Neural progenitor cell (in vitro differentiated cells): ENCODE measurements at regions not wholly inside any gene's neighbourhood (a gene's known extent, or its start where the extent isn't known, plus 50 kb on each side); places are given as distances from the start of the nearest gene placed in this dataset.
A peak's percentile ranks its signal among the peaks of the same experiment; 100 is the strongest.

ENCODE experiments used
- DNase-seq: peaks from one replicate; pipeline ENCODE4 v3.0.0-alpha.2; 2016; ENCODE audit warnings: low spot score
- H2AFZ ChIP-seq: fragments of 200-600 bp; sonication (generic); replicated peaks from 2 replicates; pipeline ENCODE4 v1.6.1; 2016; ENCODE audit warnings: antibody characterized with exemption
- H3F3A ChIP-seq: fragments of 200-600 bp; sonication (generic); 2 replicates; pipeline ENCODE4 v1.6.1; 2016; ENCODE audit warnings: antibody characterized with exemption, low read depth
- H3K27ac ChIP-seq: fragments of 200-600 bp; sonication (generic); 2 replicates; pipeline ENCODE4 v1.5.1; 2016; ENCODE audit warnings: mild to moderate bottlenecking
- H3K27me3 ChIP-seq: fragments of 200-600 bp; sonication (generic); 2 replicates; pipeline ENCODE4 v1.6.1; 2016; ENCODE audit warnings: mild to moderate bottlenecking, moderate library complexity
- H3K36me3 ChIP-seq: fragments of 200-600 bp; sonication (generic); 2 replicates; pipeline ENCODE4 v1.5.1; 2016
- H3K4me1 ChIP-seq: fragments of 200-600 bp; sonication (generic); 2 replicates; pipeline ENCODE4 v1.6.1; 2016; ENCODE audit warnings: mixed run types
- H3K4me2 ChIP-seq: fragments of 200-600 bp; sonication (generic); 2 replicates; pipeline ENCODE4 v1.6.1; 2016
- H3K4me3 ChIP-seq: fragments of 200-600 bp; sonication (generic); 2 replicates; pipeline ENCODE4 v1.5.1; 2016
- H3K79me2 ChIP-seq: fragments of 200-600 bp; sonication (generic); 2 replicates; pipeline ENCODE4 v1.6.1; 2016; ENCODE audit warnings: low read depth
- H3K9ac ChIP-seq: fragments of 200-600 bp; sonication (generic); 2 replicates; pipeline ENCODE4 v1.6.1; 2016
- H3K9me3 ChIP-seq: fragments of 200-600 bp; sonication (generic); 2 replicates; pipeline ENCODE4 v1.5.1; 2016; ENCODE audit warnings: low read depth
- H4K20me1 ChIP-seq: fragments of 200-600 bp; sonication (generic); 2 replicates; pipeline ENCODE4 v1.6.1; 2016; ENCODE audit warnings: low read depth
- H3K27ac Mint-ChIP-seq: 3 replicates; pipeline ENCODE4 v1.8.0; 2021; ENCODE audit warnings: mixed read lengths
- H3K27me3 Mint-ChIP-seq: 2 replicates; pipeline ENCODE4 v1.8.0; 2022; ENCODE audit warnings: low read depth, mild to moderate bottlenecking, inconsistent platforms, moderate library complexity, mixed read lengths; ENCODE audit not compliant: insufficient read depth
- H3K36me3 Mint-ChIP-seq: 3 replicates; pipeline ENCODE4 v1.8.0; 2021; ENCODE audit warnings: mixed read lengths
- H3K4me1 Mint-ChIP-seq: 3 replicates; pipeline ENCODE4 v1.8.0; 2021; ENCODE audit warnings: mixed read lengths
- H3K4me3 Mint-ChIP-seq: 3 replicates; pipeline ENCODE4 v1.8.0; 2021; ENCODE audit warnings: mild to moderate bottlenecking, moderate library complexity, mixed read lengths
- H3K9me3 Mint-ChIP-seq: 3 replicates; pipeline ENCODE4 v1.8.0; 2020; ENCODE audit warnings: mixed read lengths
- EZH2 ChIP-seq: fragments of 200-600 bp; sonication (generic); IDR thresholded peaks from 2 replicates; pipeline ENCODE4 v1.6.1; 2017; ENCODE audit warnings: antibody characterized with exemption, mild to moderate bottlenecking, moderate library complexity
- EZH2phosphoT487 ChIP-seq: fragments of 200-600 bp; sonication (generic); IDR thresholded peaks from 2 replicates; pipeline ENCODE4 v1.6.1; 2017; ENCODE audit warnings: antibody characterized with exemption
- TF ChIP-seq, protein P1 (sequence below): fragments of 200-600 bp; sonication (generic); IDR thresholded peaks from 2 replicates; pipeline ENCODE4 v1.5.1; 2017; ENCODE audit warnings: antibody characterized with exemption, mild to moderate bottlenecking

DNA sequence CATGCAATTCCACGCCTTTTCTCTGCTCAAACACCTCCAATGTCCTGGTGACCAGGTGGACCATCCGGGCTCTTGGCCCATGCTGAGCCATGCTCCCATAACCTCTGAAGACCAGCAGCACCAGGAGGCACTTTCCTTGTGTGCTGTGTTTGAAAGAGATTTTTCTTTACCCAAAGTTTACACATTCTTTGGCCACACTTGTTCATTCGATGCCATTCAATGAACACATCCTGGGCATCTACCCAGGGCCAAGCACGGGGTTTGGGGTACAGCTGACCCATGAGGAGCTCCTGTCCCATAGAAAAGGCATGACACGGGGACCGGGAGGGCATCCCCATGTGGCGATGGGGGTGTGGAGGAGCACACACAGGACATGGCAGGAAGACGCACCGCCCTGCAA lies 77.1 kb upstream of the IRX1 start:
- H3K9me3 Mint-ChIP-seq, result peaks cover 2% of the 10 kb centered on the region
- DNase-seq, result no peak
- Histone ChIP-seq H3K4me2 (no peak overlapping the region), H3K27me3 (no peaks in the 10 kb centered on the region), H2AFZ (no peak overlapping the region), H3K9me3 (no peaks in the 10 kb centered on the region), H3K79me2 (no peaks in the 10 kb centered on the region), H4K20me1 (no peaks in the 10 kb centered on the region), H3K27ac (no peak overlapping the region), H3K9ac (no peak overlapping the region), H3K36me3 (no peaks in the 10 kb centered on the region), H3K4me1 (peaks cover 18% of the 10 kb centered on the region), H3F3A (no peaks in the 10 kb centered on the region), H3K4me3 (no peak overlapping the region)
- H3K36me3 Mint-ChIP-seq, result no peaks in the 10 kb centered on the region
- peaks cover 4% of the 10 kb centered on the region for H3K27me3 Mint-ChIP-seq
- H3K4me1 Mint-ChIP-seq, result peaks cover 35% of the 10 kb centered on the region
- H3K27ac Mint-ChIP-seq, result no peak overlapping the region
- no peak overlapping the region for H3K4me3 Mint-ChIP-seq
- no peak for TF ChIP-seq EZH2phosphoT487

DNA sequence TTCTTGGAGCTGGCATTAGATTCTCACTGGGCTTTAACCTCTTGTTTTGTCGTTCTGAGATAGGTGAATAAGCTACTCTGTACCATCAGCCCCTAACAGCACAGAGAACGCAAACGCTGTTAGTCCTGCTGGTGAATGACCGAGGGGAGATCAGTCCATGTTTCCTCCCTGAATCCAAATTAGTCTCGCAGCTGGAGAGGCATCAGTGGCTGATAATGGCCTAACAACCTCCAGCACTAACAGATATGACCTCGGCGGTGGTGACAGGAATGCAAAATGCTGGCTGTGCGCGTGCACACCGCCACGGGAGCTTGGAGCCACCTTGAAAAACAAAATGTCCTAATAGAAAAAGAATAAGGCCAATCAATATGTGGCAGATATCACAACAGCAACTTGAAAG lies 77.6 kb upstream of the IRX1 start:
- Histone ChIP-seq H3K36me3 (no peaks in the 10 kb centered on the region), H3K9ac (no peak overlapping the region), H3K4me1 (peaks cover 18% of the 10 kb centered on the region), H2AFZ (no peak overlapping the region), H3K79me2 (no peaks in the 10 kb centered on the region), H3K27me3 (no peaks in the 10 kb centered on the region), H4K20me1 (no peaks in the 10 kb centered on the region), H3K4me2 (no peak overlapping the region), H3K9me3 (no peaks in the 10 kb centered on the region), H3K4me3 (no peak overlapping the region), H3K27ac (no peak overlapping the region), H3F3A (no peaks in the 10 kb centered on the region)
- TF ChIP-seq EZH2 (no peak), EZH2phosphoT487 (no peak)
- no peaks in the 10 kb centered on the region for H3K36me3 Mint-ChIP-seq
- no peak overlapping the region for H3K4me3 Mint-ChIP-seq
- peaks cover 2% of the 10 kb centered on the region for H3K9me3 Mint-ChIP-seq
- peaks cover 40% of the 10 kb centered on the region for H3K4me1 Mint-ChIP-seq
- H3K27ac Mint-ChIP-seq, result no peak overlapping the region
- DNase-seq, result no peak
- H3K27me3 Mint-ChIP-seq, result peaks cover 1% of the 10 kb centered on the region

DNA sequence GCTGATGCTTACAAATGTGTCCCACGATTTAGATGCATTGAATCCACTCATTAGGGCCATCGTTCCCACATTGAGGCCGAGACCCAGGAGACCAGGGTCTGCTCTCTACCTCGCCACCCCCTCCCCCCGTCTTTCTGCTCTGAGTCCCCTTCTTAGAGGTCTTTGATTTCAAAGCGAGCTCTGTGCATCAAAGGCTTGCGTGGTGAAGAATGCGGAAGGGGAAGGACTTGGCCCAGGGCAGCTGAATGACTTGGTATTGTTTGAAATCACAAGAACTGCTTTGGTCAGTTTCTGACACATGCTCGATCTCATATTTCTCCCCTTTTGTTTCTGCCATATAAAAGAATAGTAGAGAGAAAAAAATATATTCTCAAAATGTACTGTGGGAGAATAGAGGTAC lies 78.3 kb upstream of the IRX1 start:
- Mint-ChIP-seq H3K27ac (peak overlapping the region; percentile 83), H3K9me3 (peaks cover 2% of the 10 kb centered on the region), H3K36me3 (no peaks in the 10 kb centered on the region), H3K4me1 (peaks cover 47% of the 10 kb centered on the region), H3K4me3 (peak overlapping the region; percentile 70), H3K27me3 (no peaks in the 10 kb centered on the region)
- peaks cover 18% of the 10 kb centered on the region for H3K4me1 ChIP-seq
- TF ChIP-seq, protein P1, sequence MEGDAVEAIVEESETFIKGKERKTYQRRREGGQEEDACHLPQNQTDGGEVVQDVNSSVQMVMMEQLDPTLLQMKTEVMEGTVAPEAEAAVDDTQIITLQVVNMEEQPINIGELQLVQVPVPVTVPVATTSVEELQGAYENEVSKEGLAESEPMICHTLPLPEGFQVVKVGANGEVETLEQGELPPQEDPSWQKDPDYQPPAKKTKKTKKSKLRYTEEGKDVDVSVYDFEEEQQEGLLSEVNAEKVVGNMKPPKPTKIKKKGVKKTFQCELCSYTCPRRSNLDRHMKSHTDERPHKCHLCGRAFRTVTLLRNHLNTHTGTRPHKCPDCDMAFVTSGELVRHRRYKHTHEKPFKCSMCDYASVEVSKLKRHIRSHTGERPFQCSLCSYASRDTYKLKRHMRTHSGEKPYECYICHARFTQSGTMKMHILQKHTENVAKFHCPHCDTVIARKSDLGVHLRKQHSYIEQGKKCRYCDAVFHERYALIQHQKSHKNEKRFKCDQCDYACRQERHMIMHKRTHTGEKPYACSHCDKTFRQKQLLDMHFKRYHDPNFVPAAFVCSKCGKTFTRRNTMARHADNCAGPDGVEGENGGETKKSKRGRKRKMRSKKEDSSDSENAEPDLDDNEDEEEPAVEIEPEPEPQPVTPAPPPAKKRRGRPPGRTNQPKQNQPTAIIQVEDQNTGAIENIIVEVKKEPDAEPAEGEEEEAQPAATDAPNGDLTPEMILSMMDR, result no peak
- TF ChIP-seq EZH2phosphoT487 (no peak), EZH2 (no peak)
- H3K79me2 ChIP-seq, result no peaks in the 10 kb centered on the region
- no peak overlapping the region for H3K4me3 ChIP-seq
- H3K27me3 ChIP-seq, result no peaks in the 10 kb centered on the region
- no peaks in the 10 kb centered on the region for H3K36me3 ChIP-seq
- H4K20me1 ChIP-seq, result no peaks in the 10 kb centered on the region
- no peak overlapping the region for H2AFZ ChIP-seq
- no peaks in the 10 kb centered on the region for H3F3A ChIP-seq
- no peak overlapping the region for H3K27ac ChIP-seq
- no peak overlapping the region for H3K9ac ChIP-seq
- DNase-seq, result peak; percentile 72
- no peaks in the 10 kb centered on the region for H3K9me3 ChIP-seq
- H3K4me2 ChIP-seq, result peak overlapping the region; percentile 27

DNA sequence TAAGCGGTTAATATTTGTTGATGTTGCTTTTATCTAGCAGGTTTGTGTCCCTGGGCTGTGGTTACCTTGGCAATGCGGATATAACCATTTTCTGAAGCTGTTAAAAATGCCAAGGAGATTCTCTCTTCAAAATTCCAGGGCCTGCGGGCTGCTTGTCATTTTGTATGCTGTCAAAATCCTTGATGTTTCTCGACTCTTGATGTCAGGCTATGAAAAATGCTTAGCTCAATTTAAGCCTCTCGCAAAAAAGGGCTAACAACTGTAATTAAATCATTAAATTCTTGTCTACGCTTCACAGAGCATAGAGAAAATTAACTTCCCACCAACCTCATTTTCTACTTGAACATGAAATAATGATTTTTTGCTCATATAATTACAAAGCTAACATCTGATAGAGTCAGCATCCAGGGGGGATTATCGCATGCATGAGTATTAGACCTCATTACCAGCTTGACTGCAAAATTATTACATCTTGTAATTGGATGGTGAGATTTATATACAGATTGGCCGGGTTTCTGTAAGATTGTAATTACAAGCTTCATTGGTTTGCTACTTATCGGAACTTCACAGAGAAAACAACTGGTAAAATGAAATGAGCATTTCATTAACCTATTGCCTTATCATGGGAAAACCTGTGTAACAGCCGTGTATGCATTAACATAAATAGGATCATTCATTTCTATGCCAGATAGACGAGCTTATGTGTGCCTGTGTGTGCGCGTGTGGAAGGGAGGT lies 83.1 kb upstream of the IRX1 start:
- H3K4me3 ChIP-seq, result no peak overlapping the region
- peaks cover 11% of the 10 kb centered on the region for H3K4me1 ChIP-seq

More for the DNA sequence above, 83.1 kb upstream of the IRX1 start:
- Histone ChIP-seq H4K20me1 (no peaks in the 10 kb centered on the region), H3K9ac (no peak overlapping the region), H3K79me2 (no peaks in the 10 kb centered on the region), H3K9me3 (peaks cover 11% of the 10 kb centered on the region), H3F3A (no peaks in the 10 kb centered on the region), H3K27me3 (no peaks in the 10 kb centered on the region), H2AFZ (no peak overlapping the region), H3K36me3 (no peaks in the 10 kb centered on the region), H3K27ac (no peak overlapping the region), H3K4me2 (no peak overlapping the region)
- Mint-ChIP-seq H3K4me1 (peaks cover 51% of the 10 kb centered on the region), H3K27me3 (no peaks in the 10 kb centered on the region), H3K4me3 (no peak overlapping the region), H3K36me3 (peaks cover 4% of the 10 kb centered on the region), H3K27ac (peak overlapping the region; percentile 24), H3K9me3 (peaks cover 25% of the 10 kb centered on the region)
- no peak for DNase-seq
- TF ChIP-seq, protein P1, result no peak
- TF ChIP-seq EZH2 (no peak), EZH2phosphoT487 (no peak)
